GM18519 (cell line): ENCODE measurements at regions not wholly inside any gene's neighbourhood (a gene's known extent, or its start where the extent isn't known, plus 50 kb on each side); places are given as distances from the start of the nearest gene placed in this dataset.

ENCODE experiments used
- ATAC-seq: cut with Tn5 transposase; IDR thresholded peaks from one replicate; pipeline ENCODE4 v1.9.1; 2021; ENCODE audit warnings: mild to moderate bottlenecking, moderate library complexity; ENCODE audit not compliant: unreplicated experiment, low FRiP score

- ATAC-seq, result no peak
Measured at GRCh38 chr7:116340943-116341907, 130.9 kb downstream of the TES start.

- no peak for ATAC-seq
Measured at GRCh38 chr7:116342125-116342524, 131.8 kb downstream of the TES start.

GRCh38 chr7:116347151-116347832, 137.0 kb downstream of the TES start:
- no peak for ATAC-seq

- ATAC-seq, result no peak
Measured at GRCh38 chr7:116348346-116348745, 138.0 kb downstream of the TES start.

GRCh38 chr7:116351966-116352365, 141.6 kb downstream of the TES start:
- no peak for ATAC-seq

- no peak for ATAC-seq
Measured at GRCh38 chr7:116353647-116354046, 143.3 kb downstream of the TES start.

GRCh38 chr7:116354171-116354545, 143.8 kb downstream of the TES start:
- ATAC-seq, result no peak

GRCh38 chr7:116354546-116355423, 144.4 kb downstream of the TES start:
- ATAC-seq, result no peak

- ATAC-seq, result no peak
Measured at GRCh38 chr7:116355424-116355765, 144.1 kb upstream of the CAV2 start.

- ATAC-seq, result no peak
Measured at GRCh38 chr7:116356333-116356965, 143.1 kb upstream of the CAV2 start.

GRCh38 chr7:116356979-116357378, 142.6 kb upstream of the CAV2 start:
- no peak for ATAC-seq

GRCh38 chr7:116357781-116358670, 141.5 kb upstream of the CAV2 start:
- no peak for ATAC-seq

GRCh38 chr7:116361767-116362166, 137.8 kb upstream of the CAV2 start:
- no peak for ATAC-seq

- no peak for ATAC-seq
Measured at GRCh38 chr7:116363637-116364432, 135.7 kb upstream of the CAV2 start.

- ATAC-seq, result no peak
Measured at GRCh38 chr7:116364469-116364868, 135.1 kb upstream of the CAV2 start.

GRCh38 chr7:116365797-116366196, 133.7 kb upstream of the CAV2 start:
- ATAC-seq, result no peak

- no peak for ATAC-seq
Measured at GRCh38 chr7:116367171-116367813, 132.2 kb upstream of the CAV2 start.

- no peak for ATAC-seq
Measured at GRCh38 chr7:116368965-116369364, 130.6 kb upstream of the CAV2 start.
